Trophoblast cell (in vitro differentiated cells and primary cell): ENCODE measurements at regions not wholly inside any gene's neighbourhood (a gene's known extent, or its start where the extent isn't known, plus 50 kb on each side); places are given as distances from the start of the nearest gene placed in this dataset.

ENCODE experiments used
- DNase-seq, 2 donors: peaks; one replicate each; pipeline ENCODE4 v3.0.0-alpha.2; 2016
- H2AFZ ChIP-seq: 2 replicates; pipeline ENCODE4 v1.6.1; 2013; ENCODE audit warnings: low read length, moderate library complexity, mild to moderate bottlenecking; ENCODE audit not compliant: insufficient read depth, poor library complexity
- H2AK5ac ChIP-seq: 2 replicates; pipeline ENCODE4 v1.6.1; 2013; ENCODE audit warnings: mild to moderate bottlenecking, low read length
- H2BK120ac ChIP-seq: 2 replicates; pipeline ENCODE4 v1.6.1; 2013; ENCODE audit warnings: low read length, mild to moderate bottlenecking, moderate library complexity; ENCODE audit not compliant: insufficient read depth, poor library complexity
- H2BK12ac ChIP-seq: 2 replicates; pipeline ENCODE4 v1.6.1; 2013; ENCODE audit warnings: mild to moderate bottlenecking, low read length, moderate library complexity
- H2BK5ac ChIP-seq: 2 replicates; pipeline ENCODE4 v1.6.1; 2013; ENCODE audit warnings: low read length, low read depth, moderate library complexity, mild to moderate bottlenecking; ENCODE audit not compliant: poor library complexity
- H3K14ac ChIP-seq: 2 replicates; pipeline ENCODE4 v1.6.1; 2013; ENCODE audit warnings: mild to moderate bottlenecking, low read length
- H3K18ac ChIP-seq: 2 replicates; pipeline ENCODE4 v1.6.1; 2013; ENCODE audit warnings: mild to moderate bottlenecking, low read length
- H3K23ac ChIP-seq: 2 replicates; pipeline ENCODE4 v1.6.1; 2013; ENCODE audit warnings: low read length
- H3K27ac ChIP-seq: 2 replicates; pipeline ENCODE4 v1.5.1; 2013; ENCODE audit warnings: low read depth, mild to moderate bottlenecking, inconsistent platforms, low read length, moderate library complexity
- H3K27me3 ChIP-seq: 2 replicates; pipeline ENCODE4 v1.6.1; 2013; ENCODE audit warnings: inconsistent platforms, mild to moderate bottlenecking, low read length, moderate library complexity; ENCODE audit not compliant: insufficient read depth
- H3K36me3 ChIP-seq, 2 experiments: 1 replicate in 1 of 2; 2 replicates in 1 of 2; pipeline ENCODE4 v1.6.1; 2013; ENCODE audit warnings: low read length in 2 of 2, mild to moderate bottlenecking in 2 of 2, moderate library complexity in 1 of 2; ENCODE audit not compliant: insufficient read depth in 2 of 2, control insufficient read depth in 1 of 2
- H3K4ac ChIP-seq: 2 replicates; pipeline ENCODE4 v1.6.1; 2013; ENCODE audit warnings: low read depth, mild to moderate bottlenecking, low read length, moderate library complexity
- H3K4me1 ChIP-seq, 2 experiments: 1 replicate in 1 of 2; 2 replicates in 1 of 2; pipeline ENCODE4 v1.6.1; 2013; ENCODE audit warnings: low read length in 2 of 2, mild to moderate bottlenecking in 2 of 2, moderate library complexity in 1 of 2; ENCODE audit not compliant: insufficient read depth in 2 of 2, control insufficient read depth in 1 of 2
- H3K4me2 ChIP-seq: 2 replicates; pipeline ENCODE4 v1.6.1; 2013; ENCODE audit warnings: inconsistent platforms, mild to moderate bottlenecking, low read length, moderate library complexity
- H3K4me3 ChIP-seq: 2 replicates; pipeline ENCODE4 v1.5.1; 2013; ENCODE audit warnings: mild to moderate bottlenecking, low read depth, low read length, inconsistent platforms
- H3K79me1 ChIP-seq: one replicate; pipeline ENCODE4 v1.6.1; 2013; ENCODE audit warnings: low read length
- H3K79me2 ChIP-seq: 2 replicates; pipeline ENCODE4 v1.6.1; 2013; ENCODE audit warnings: low read length, mild to moderate bottlenecking; ENCODE audit not compliant: control insufficient read depth, insufficient read depth, poor library complexity
- H3K9ac ChIP-seq: 2 replicates; pipeline ENCODE4 v1.6.1; 2013; ENCODE audit warnings: mild to moderate bottlenecking, low read length
- H3K9me3 ChIP-seq: 2 replicates; pipeline ENCODE4 v1.6.1; 2013; ENCODE audit warnings: low read depth, mild to moderate bottlenecking, control low read depth, inconsistent platforms, low read length; ENCODE audit not compliant: insufficient read depth
- H4K12ac ChIP-seq: 2 replicates; pipeline ENCODE4 v1.6.1; 2013; ENCODE audit warnings: low read depth, mild to moderate bottlenecking, low read length, moderate library complexity
- H4K8ac ChIP-seq: 2 replicates; pipeline ENCODE4 v1.6.1; 2013; ENCODE audit warnings: low read depth, mild to moderate bottlenecking, low read length, moderate library complexity
- H4K91ac ChIP-seq: one replicate; pipeline ENCODE4 v1.6.1; 2013; ENCODE audit warnings: low read depth, mild to moderate bottlenecking, low read length, moderate library complexity
- WGBS: extraction: QIAGEN DNeasy Blood & Tissue Kit; methylation state at CpG from one replicate; pipeline ENCODE4 v1.1.7; 2013; ENCODE audit warnings: missing lambda C conversion rate; ENCODE audit not compliant: insufficient read length, insufficient coverage; ENCODE audit errors: extremely low coverage; 5-methylcytosine and 5-hydroxymethylcytosine counted together

DNA sequence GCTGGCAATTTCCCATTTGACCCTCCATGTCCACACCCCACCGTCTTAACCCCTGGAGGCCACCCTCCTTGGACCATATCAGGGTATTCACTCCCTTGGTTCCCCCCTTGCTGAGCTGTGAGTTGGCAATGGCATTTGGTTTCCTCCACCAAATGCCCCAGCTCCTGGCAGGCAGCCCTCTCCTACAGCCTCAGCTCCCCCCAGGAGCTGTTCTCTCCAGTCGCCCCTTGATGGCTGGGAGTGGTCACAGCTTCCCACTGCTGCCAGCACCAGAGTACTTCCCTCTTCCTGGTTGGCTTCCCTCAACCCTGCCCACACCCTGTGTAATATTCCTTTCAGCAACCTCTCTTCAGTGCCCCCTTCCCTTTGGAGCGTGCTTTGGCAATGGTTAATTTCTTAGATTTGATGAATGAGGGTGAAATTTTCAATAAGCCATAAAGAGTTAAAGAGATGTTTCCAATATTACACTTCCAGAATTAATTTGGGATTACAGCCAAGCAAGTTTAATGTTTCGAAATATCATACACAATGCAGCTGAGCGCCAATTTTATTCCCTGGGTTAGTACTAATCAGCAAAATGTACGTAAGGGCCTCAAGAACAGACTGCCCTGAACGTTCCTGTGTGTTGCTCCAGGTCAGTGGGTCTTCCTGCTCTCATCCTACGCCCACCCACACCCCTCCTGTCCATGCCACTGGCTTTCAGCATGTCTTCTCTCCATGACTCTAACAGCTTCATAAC is 207.1 kb upstream of the NFE2L3 start:
- H2AK5ac ChIP-seq = no peak overlapping the region
- H3K18ac ChIP-seq = no peak overlapping the region
- H3K4me3 ChIP-seq = no peak overlapping the region
- no peak overlapping the region for H3K4me2 ChIP-seq
- no peak overlapping the region for H3K14ac ChIP-seq
- H3K9ac ChIP-seq = no peak overlapping the region
- H3K4ac ChIP-seq = no peak overlapping the region
- no peak for DNase-seq
- no peak overlapping the region for H2BK5ac ChIP-seq
- no peak overlapping the region for H4K12ac ChIP-seq
- no peak overlapping the region for H4K8ac ChIP-seq
- no peak overlapping the region for H2BK12ac ChIP-seq
- H3K23ac ChIP-seq = no peak overlapping the region
- no peak overlapping the region for H4K91ac ChIP-seq
- no peaks in the 10 kb centered on the region for H3K36me3 ChIP-seq
- no peak overlapping the region for H2AFZ ChIP-seq
- no peaks in the 10 kb centered on the region for H3K79me2 ChIP-seq
- peaks cover 2% of the 10 kb centered on the region for H3K79me1 ChIP-seq
- no peak overlapping the region for H2BK120ac ChIP-seq
- peaks cover 6 to 9% of the 10 kb centered on the region in 2 experiments for H3K4me1 ChIP-seq
- H3K27ac ChIP-seq = no peak overlapping the region
- H3K9me3 ChIP-seq = no peaks in the 10 kb centered on the region
- WGBS = no CpG with 5 or more reads among the region's 8 CpGs
- no peaks in the 10 kb centered on the region for H3K27me3 ChIP-seq

DNA sequence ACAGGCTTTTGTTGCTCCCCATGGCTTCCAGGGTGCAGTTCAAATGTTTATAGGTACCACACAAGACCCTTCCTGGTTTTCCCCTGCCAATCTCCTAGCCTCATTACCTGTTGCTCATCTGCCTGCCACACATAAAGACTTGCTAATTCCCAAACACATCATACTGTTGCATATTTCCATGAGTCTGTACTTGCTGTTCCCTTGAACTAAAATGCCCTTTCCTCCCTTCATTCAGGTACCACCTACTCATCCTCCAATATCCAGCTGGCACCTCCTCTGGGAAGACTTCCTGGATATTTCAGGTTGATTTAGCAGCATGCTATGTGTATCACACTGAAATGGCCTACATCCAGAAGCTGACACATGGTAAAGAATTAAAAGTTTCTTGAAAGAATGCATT is 206.4 kb upstream of the NFE2L3 start:
- Histone ChIP-seq H3K79me2 (peaks cover 3% of the 10 kb centered on the region), H4K8ac (no peak overlapping the region), H3K27me3 (no peaks in the 10 kb centered on the region), H3K36me3 (no peaks in the 10 kb centered on the region), H3K9me3 (no peaks in the 10 kb centered on the region), H2AFZ (no peak overlapping the region), H3K4me2 (no peak overlapping the region), H3K79me1 (peaks cover 8% of the 10 kb centered on the region), H3K9ac (no peak overlapping the region), H3K4me3 (no peak overlapping the region), H3K18ac (no peak overlapping the region), H2BK120ac (no peak overlapping the region), H2BK12ac (no peak overlapping the region), H2AK5ac (no peak overlapping the region), H2BK5ac (no peak overlapping the region), H3K14ac (no peak overlapping the region), H3K27ac (no peak overlapping the region), H4K91ac (no peak overlapping the region), H3K23ac (no peak overlapping the region), H3K4me1 (peaks cover 6 to 11% of the 10 kb centered on the region in 2 experiments), H4K12ac (no peak overlapping the region), H3K4ac (no peak overlapping the region)
- DNase-seq = no peak

DNA sequence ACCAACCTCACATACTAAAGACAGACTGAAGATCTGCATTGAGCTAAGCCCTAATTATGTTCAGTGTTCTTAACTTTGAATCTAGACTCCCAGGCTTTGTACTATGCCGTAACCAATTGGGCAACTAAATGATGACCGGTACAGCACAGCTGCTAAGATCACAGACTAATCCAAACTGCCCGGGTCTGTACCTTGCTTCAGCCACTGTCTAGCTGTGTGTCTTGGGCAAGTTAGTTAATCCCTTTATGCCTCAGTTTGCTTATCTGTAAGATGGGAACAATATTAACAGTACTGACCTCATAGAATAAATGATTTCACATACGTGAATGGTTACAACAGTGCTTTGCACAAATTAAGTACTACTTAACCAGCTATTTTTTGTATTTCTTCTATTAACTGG is 205.8 kb upstream of the NFE2L3 start:
- H3K79me2 ChIP-seq = peaks cover 6% of the 10 kb centered on the region
- no peak overlapping the region for H3K4me2 ChIP-seq
- H4K8ac ChIP-seq = no peak overlapping the region
- no peak overlapping the region for H3K14ac ChIP-seq
- H2BK12ac ChIP-seq = no peak overlapping the region
- H3K18ac ChIP-seq = no peak overlapping the region
- H2AK5ac ChIP-seq = no peak overlapping the region
- peaks cover 6 to 11% of the 10 kb centered on the region in 2 experiments for H3K4me1 ChIP-seq
- no peak for DNase-seq
- no peak overlapping the region for H2AFZ ChIP-seq
- no peak overlapping the region for H3K4ac ChIP-seq
- H3K36me3 ChIP-seq = no peaks in the 10 kb centered on the region
- H3K27ac ChIP-seq = no peak overlapping the region
- no peak overlapping the region for H4K91ac ChIP-seq
- H2BK5ac ChIP-seq = no peak overlapping the region
- no peak overlapping the region for H4K12ac ChIP-seq
- H2BK120ac ChIP-seq = no peak overlapping the region
- no peak overlapping the region for H3K4me3 ChIP-seq
- no peak overlapping the region for H3K23ac ChIP-seq
- H3K27me3 ChIP-seq = no peaks in the 10 kb centered on the region
- no peak overlapping the region for H3K9ac ChIP-seq
- H3K9me3 ChIP-seq = no peaks in the 10 kb centered on the region
- no CpG with 5 or more reads among the region's 4 CpGs for WGBS
- peaks cover 11% of the 10 kb centered on the region for H3K79me1 ChIP-seq

DNA sequence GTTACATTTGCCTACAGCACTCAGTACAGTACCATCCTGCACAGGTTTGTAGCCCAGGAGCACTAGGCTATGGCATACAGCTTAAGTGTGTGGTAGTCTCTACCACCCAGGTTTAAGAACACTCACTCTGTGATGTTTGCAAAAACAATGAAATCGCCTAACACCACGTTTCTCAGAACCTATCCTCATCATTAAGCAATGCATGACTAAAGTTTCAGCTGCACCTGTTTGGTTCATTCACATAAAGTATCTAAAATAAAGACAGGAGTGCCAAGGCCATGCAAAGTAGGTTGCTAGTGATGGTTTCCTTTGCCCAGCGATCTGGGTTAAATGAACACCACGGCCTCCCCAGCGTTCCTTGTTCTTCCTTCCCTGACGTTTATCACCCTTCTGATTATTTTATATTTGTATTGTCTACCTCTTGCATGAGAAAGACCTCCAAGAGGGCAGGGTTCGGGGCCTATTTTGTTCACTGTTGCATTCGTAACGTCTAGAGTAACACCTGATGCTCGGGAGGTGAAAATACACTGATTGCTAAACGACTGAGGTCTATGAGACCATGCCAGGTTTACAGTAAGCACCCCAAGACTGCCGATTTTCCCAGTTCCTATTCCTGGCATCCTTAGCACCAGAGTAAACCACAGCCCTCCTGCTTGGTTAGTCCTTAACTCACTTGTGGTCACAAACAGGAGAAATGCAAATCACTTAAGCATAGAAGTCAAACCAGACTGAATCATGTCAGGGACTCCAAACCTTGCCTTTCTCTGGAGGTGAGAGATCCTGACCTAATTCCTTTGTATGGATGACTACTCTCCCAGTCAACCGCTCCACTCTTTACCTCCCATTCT is 204.1 kb upstream of the NFE2L3 start:
- H3K79me2 ChIP-seq = peaks cover 6% of the 10 kb centered on the region
- H3K79me1 ChIP-seq = peaks cover 13% of the 10 kb centered on the region
- H2BK120ac ChIP-seq = no peak overlapping the region
- DNase-seq = no peak
- H4K12ac ChIP-seq = no peak overlapping the region
- H3K9ac ChIP-seq = no peak overlapping the region
- H3K23ac ChIP-seq = no peak overlapping the region
- no peak overlapping the region for H3K4me2 ChIP-seq
- no peaks in the 10 kb centered on the region for H3K9me3 ChIP-seq
- H3K18ac ChIP-seq = no peak overlapping the region
- H3K36me3 ChIP-seq = no peaks in the 10 kb centered on the region
- no peak overlapping the region for H2AFZ ChIP-seq
- H4K91ac ChIP-seq = no peak overlapping the region
- H3K4me3 ChIP-seq = no peak overlapping the region
- H3K27me3 ChIP-seq = no peaks in the 10 kb centered on the region
- no peak overlapping the region for H2AK5ac ChIP-seq
- H3K27ac ChIP-seq = no peak overlapping the region
- no peak overlapping the region for H4K8ac ChIP-seq
- H3K14ac ChIP-seq = no peak overlapping the region
- H3K4me1 ChIP-seq = peaks cover 6 to 11% of the 10 kb centered on the region in 2 experiments
- no peak overlapping the region for H2BK12ac ChIP-seq
- no CpG with 5 or more reads among the region's 13 CpGs for WGBS
- no peak overlapping the region for H2BK5ac ChIP-seq
- H3K4ac ChIP-seq = no peak overlapping the region
